ENCODE measurements at regions not wholly inside any gene's neighbourhood (a gene's known extent, or its start where the extent isn't known, plus 50 kb on each side); places are given as distances from the start of the nearest gene placed in this dataset.

DNA sequence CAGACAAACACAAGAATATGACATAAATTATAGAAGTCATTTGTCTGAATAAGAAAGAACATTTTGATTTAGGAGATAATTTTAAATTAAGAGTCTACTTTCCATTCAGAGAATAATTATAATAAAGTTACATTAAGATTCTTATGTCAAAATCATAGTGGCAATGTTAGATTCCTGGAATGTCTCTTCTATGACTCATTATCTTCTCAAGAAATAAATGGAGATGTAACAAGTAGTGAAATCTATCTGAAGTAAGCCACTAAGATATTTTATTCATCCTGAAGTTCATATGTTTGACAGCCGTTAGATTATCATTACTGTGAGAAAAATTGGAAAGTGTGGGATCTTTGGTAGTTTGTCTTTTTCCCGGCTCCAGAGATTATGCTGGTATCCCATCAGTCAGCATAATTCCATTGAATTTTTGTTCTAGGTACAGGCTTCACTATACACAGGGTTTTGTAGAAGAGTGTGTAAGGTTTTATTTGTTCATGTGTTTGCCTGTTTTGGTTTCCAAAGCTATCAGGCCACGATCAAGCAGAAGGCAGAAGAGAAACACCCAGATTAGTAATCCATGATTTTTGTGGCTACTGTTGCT is 1246.6 kb upstream of the LRRTM1 start:
- no peak for DNase-seq

- DNase-seq = no peak
These were observed 1245.7 kb upstream of the LRRTM1 start for GRCh38 chr2:81550277-81550676.

DNA sequence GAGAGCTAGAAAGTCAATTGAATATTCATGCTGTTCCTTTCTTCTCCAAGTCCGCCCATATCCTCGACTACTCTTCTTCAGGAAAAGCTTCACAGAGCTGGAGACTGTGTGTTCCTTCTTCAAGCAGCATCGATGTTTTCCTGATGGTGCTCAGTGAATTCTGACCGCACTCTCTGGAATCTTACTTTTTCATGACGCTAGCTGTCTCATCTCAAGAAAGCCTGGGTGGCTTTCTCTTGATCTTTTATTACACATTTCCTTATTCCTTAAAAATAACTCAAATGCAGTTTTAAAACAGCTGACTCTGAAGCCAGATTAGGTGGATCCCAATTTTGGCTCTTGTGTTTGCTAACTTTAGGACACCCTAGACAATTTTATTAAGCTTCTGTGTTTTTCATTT is 1245.1 kb upstream of the LRRTM1 start:
- no peak for DNase-seq

- no peak for DNase-seq
These were observed 1241.1 kb upstream of the LRRTM1 start for GRCh38 chr2:81545626-81546025.

DNA sequence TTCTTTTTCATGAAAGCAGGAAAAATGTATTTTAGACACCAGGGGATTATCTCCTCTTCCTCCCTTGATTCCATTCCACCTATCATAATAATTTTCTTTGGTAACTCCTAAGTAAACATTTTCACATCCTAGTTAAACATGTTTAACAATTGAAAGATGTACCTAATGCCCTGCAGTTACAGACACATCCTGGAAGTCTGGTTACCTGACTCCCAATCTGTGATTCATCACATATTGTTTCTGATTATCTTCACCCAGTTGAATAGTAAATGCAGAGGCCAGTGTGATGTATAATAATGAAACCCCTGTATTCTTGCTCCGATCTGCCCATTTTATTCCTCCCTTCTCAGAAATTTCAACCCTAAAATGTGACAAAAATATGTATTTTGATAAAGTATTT is 1237.6 kb upstream of the LRRTM1 start:
- no peak for DNase-seq

DNA sequence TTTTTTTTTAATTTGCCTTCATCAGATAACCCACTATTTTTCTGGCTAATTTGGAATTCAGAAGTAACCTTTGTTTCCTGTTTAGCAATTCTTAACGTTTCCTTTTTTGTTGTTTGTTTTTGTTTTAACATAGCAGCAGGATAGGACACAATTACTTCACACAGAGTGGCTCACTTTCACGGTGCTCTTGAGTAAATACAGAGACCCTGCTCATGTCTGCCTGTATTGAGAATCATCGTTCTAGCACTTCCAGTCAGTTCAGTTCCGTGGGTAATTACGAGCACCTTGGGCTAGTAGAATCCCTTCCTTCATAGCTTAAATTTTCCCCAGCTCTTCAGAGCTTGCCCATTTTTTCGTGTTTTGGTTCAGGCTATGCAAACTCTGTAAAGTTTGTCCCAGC is 1225.4 kb upstream of the LRRTM1 start:
- no peak for DNase-seq

GRCh38 chr2:81528852-81529480 is 1224.4 kb upstream of the LRRTM1 start:
- no peak for DNase-seq

GRCh38 chr2:81523344-81523743 is 1218.8 kb upstream of the LRRTM1 start:
- no peak for DNase-seq

GRCh38 chr2:81513328-81513727 is 1208.8 kb upstream of the LRRTM1 start:
- no peak for DNase-seq

- DNase-seq = no peak
These were observed 1201.0 kb upstream of the LRRTM1 start for GRCh38 chr2:81505586-81505985.

- DNase-seq = no peak
These were observed 1191.0 kb upstream of the LRRTM1 start for GRCh38 chr2:81495556-81495955.

DNA sequence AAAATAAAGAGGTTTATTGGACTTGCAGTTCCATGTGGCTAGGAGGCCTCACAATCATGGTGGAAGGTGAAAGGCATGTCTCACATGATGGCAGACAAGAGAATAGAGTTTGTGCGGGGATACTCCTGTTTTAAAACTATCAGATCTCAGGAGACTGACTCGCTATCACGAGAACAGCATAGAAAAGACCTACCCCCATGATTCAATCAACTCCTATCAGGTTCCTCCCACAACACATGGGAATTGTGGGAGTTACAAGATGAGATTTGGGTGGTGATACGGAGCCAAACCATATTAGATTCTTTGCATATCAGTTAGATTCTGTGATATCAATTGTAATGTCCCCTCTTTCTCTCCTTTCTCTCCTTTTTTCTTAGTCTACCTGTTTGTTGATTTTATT is 1178.7 kb upstream of the LRRTM1 start:
- no peak for DNase-seq

DNA sequence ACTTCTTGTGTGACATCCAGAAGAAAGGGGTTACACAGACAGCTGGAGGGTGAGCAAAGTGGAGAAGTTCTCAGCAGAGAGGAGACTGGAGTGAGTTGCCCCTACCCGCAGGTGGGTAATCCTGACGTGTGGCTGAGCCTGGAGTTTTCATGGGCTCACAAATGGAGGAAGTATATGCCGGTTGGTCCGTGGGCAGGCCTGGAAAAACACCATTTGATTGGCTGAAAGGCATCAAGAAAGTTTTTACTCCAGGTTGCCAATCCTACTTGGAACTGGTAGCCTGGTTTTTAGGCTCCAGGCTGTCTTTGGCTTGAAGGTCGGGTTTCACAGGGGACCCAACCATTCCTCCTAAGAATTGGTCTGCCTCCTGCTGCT is 1177.4 kb upstream of the LRRTM1 start:
- DNase-seq = no peak

DNA sequence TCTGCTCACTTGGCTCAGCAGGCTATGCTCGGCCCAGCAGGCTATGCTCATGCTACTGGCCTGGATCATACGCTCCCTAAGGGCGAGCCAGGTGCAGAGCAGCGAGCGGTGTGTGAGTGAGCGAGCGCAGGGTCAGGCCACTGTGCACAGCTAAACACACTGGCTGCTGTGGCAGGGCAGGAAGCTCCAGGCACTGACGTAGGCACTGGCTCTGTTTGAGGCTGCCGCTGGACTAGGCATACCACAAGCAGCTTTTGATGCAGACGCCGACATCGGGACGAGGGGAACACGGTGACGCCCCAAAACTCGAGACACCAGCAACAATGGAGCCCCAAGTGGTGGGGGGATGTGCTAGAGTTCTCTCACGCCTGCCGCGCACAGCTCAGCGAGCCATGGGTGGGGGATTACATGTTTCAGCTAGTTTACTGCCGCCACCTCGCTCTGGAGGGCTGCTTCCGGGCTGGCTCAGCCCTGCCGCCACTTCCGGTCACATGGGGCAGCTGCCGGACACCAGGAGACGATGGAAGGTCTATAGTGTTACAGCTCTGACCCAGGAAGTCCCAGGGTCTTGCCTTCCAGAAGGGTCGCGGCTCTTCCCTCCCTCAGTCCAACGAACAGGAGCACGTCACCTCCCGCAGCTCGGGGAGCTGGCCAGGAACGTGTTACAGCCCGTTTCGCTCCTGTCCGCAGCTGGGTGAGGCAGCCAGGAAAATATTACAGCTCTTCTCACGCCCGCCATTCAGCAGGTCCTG is 1176.9 kb upstream of the LRRTM1 start:
- DNase-seq = no peak

GRCh38 chr2:81467096-81467495 is 1162.5 kb upstream of the LRRTM1 start:
- no peak for DNase-seq

GRCh38 chr2:81462420-81462819 is 1157.9 kb upstream of the LRRTM1 start:
- DNase-seq = no peak

GRCh38 chr2:81445176-81445575 is 1140.6 kb upstream of the LRRTM1 start:
- DNase-seq = no peak

- DNase-seq = no peak
These were observed 1133.0 kb upstream of the LRRTM1 start for GRCh38 chr2:81437456-81438000.

GRCh38 chr2:81436256-81436655 is 1131.7 kb upstream of the LRRTM1 start:
- DNase-seq = no peak

DNA sequence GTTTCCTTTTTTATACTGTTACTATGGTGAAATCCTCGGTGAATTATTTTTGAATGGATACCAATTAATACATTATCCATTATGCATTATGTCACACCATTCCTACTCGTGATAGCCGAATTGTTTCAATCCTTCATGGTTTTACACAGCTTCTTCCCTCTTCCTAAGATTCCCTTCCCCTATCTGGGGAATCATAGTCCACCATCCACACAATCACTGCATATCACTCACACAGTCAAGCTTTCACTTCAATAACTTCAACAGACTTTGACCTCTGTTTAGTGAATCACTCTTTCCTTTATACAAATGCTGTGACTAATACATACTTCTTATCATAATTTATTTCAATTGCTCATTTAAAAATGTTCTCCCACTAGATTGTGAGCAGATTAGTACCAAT is 1108.1 kb upstream of the LRRTM1 start:
- no peak for DNase-seq

- DNase-seq = no peak
These were observed 1099.0 kb upstream of the LRRTM1 start for GRCh38 chr2:81403508-81403907.

DNA sequence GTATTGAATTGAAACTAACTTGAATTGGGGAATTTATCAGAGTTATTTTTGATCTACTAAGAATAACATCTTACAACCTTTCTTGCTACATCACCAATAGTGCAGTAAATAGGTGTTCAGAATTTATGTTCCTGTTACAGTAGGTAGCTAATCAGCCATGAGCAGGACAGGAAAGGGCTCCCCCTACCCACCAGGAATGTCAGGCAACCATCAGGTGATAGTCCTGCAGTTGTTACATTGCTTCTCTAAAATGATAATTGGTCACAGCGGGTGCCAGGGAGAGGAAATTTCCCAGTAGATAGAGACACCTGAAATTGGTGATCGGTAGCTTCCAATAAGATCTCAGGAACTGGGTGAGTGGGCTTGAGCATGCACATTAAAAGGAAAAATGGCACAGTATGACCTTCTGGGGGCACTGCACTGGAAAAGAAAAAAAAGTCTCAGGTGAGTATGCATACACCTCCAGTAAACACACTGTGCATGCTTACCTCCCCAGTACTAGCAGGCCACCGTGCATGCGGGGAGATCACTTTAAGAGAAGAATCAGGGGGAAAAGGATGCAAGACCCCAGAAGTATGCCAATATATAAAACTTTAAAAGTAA is 1092.0 kb upstream of the LRRTM1 start:
- no peak for DNase-seq

- no peak for DNase-seq
These were observed 1091.2 kb upstream of the LRRTM1 start for GRCh38 chr2:81395746-81396145.

- no peak for DNase-seq
These were observed 1084.7 kb upstream of the LRRTM1 start for GRCh38 chr2:81389203-81389602.
